HEK293 (cell line): ENCODE measurements at regions not wholly inside any gene's neighbourhood (a gene's known extent, or its start where the extent isn't known, plus 50 kb on each side); places are given as distances from the start of the nearest gene placed in this dataset.

Experiments
- CTCF ChIA-PET: fragments of 350-600 bp; formaldehyde crosslinking; extraction: SDS; loops from one replicate; lab custom pipeline; 2021; ENCODE audit warnings: antibody characterized with exemption; lab: Yijun Ruan, JAX
- POLR2A ChIA-PET: fragments of 300-600 bp; formaldehyde crosslinking; extraction: SDS; loops from one replicate; lab custom pipeline; 2020; ENCODE audit warnings: antibody characterized with exemption, inconsistent platforms; lab: Yijun Ruan, JAX
- H3K27ac ChIP-seq: fragments of 200-500 bp; sonication (Bioruptor generic); 2 replicates; pipeline ENCODE4 v1.5.1; 2014; ENCODE audit warnings: low read depth, low read length, control low read depth, inconsistent platforms; ENCODE audit errors: extremely low read depth
- H3K36me3 ChIP-seq, 2 experiments: fragments of 200-500 bp in 1 of 2; sonication (Bioruptor generic) in 1 of 2; 1 replicate in 1 of 2; 2 replicates in 1 of 2; pipeline ENCODE4 v1.5.1; 2014 to 2017; ENCODE audit warnings: inconsistent platforms in 2 of 2, low read length in 2 of 2; ENCODE audit not compliant: control insufficient read depth in 2 of 2, insufficient read depth in 1 of 2
- H3K4me1 ChIP-seq: fragments of 200-500 bp; sonication (Bioruptor generic); 2 replicates; pipeline ENCODE4 v1.5.1; 2014; ENCODE audit warnings: mild to moderate bottlenecking, low read length, inconsistent platforms; ENCODE audit not compliant: control insufficient read depth, insufficient read depth
- H3K4me3 ChIP-seq: 2 replicates; pipeline ENCODE4 v1.5.1; 2011; ENCODE audit warnings: low read depth, mild to moderate bottlenecking, control low read depth, low read length, moderate library complexity
- H3K9me3 ChIP-seq: fragments of 200-500 bp; sonication (Bioruptor generic); 2 replicates; pipeline ENCODE4 v1.5.1; 2014; ENCODE audit warnings: low read depth, low read length, inconsistent platforms; ENCODE audit not compliant: control insufficient read depth, insufficient read depth
- AEBP2 ChIP-seq: fragments of 450-650 bp; formaldehyde crosslinking; IDR thresholded peaks from 2 replicates; pipeline ENCODE4 v1.5.1; 2016; ENCODE audit warnings: missing biosample characterization, missing genetic modification characterization, borderline replicate concordance
- ATF2 ChIP-seq: fragments of 450-650 bp; formaldehyde crosslinking; IDR thresholded peaks from 2 replicates; pipeline ENCODE4 v1.5.1; 2016; ENCODE audit warnings: missing biosample characterization, missing genetic modification characterization, low read depth
- GLIS1 ChIP-seq: fragments of 450-650 bp; formaldehyde crosslinking; IDR thresholded peaks from 2 replicates; pipeline ENCODE4 v1.5.1; 2016; ENCODE audit warnings: missing biosample characterization, missing genetic modification characterization
- KLF1 ChIP-seq: fragments of 450-650 bp; formaldehyde crosslinking; IDR thresholded peaks from 2 replicates; pipeline ENCODE4 v1.5.1; 2016; ENCODE audit warnings: missing biosample characterization, missing genetic modification characterization
- OSR2 ChIP-seq: fragments of 450-650 bp; formaldehyde crosslinking; IDR thresholded peaks from 2 replicates; pipeline ENCODE4 v1.5.1; 2016; ENCODE audit warnings: missing biosample characterization, missing genetic modification characterization
- ZBTB44 ChIP-seq: fragments of 450-650 bp; IDR thresholded peaks from 2 replicates; pipeline ENCODE4 v1.5.1; 2018; ENCODE audit warnings: missing biosample characterization, mild to moderate bottlenecking, missing genetic modification characterization
- ZFP41 ChIP-seq: fragments of 450-650 bp; formaldehyde crosslinking; IDR thresholded peaks from 2 replicates; pipeline ENCODE4 v1.5.1; 2016; ENCODE audit warnings: missing biosample characterization, missing genetic modification characterization, borderline replicate concordance
- ZNF121 ChIP-seq: fragments of 450-650 bp; formaldehyde crosslinking; IDR thresholded peaks from 2 replicates; pipeline ENCODE4 v1.5.1; 2016; ENCODE audit warnings: missing biosample characterization, missing genetic modification characterization
- ZNF214 ChIP-seq: fragments of 450-650 bp; formaldehyde crosslinking; IDR thresholded peaks from 2 replicates; pipeline ENCODE4 v1.5.1; 2017; ENCODE audit warnings: missing biosample characterization, mild to moderate bottlenecking, missing genetic modification characterization, borderline replicate concordance
- ZNF24 ChIP-seq: fragments of 450-650 bp; formaldehyde crosslinking; IDR thresholded peaks from 2 replicates; pipeline ENCODE4 v1.5.1; 2016; ENCODE audit warnings: missing biosample characterization, missing genetic modification characterization
- ZNF292 ChIP-seq: fragments of 450-650 bp; formaldehyde crosslinking; IDR thresholded peaks from 2 replicates; pipeline ENCODE4 v1.5.1; 2016; ENCODE audit warnings: low read depth, missing biosample characterization, missing genetic modification characterization, borderline replicate concordance
- ZNF350 ChIP-seq: fragments of 450-650 bp; formaldehyde crosslinking; IDR thresholded peaks from 2 replicates; pipeline ENCODE4 v1.5.0; 2017; ENCODE audit warnings: missing biosample characterization, mild to moderate bottlenecking, missing genetic modification characterization
- ZNF580 ChIP-seq: fragments of 450-650 bp; formaldehyde crosslinking; IDR thresholded peaks from 2 replicates; pipeline ENCODE4 v1.5.1; 2016; ENCODE audit warnings: missing biosample characterization, missing genetic modification characterization
- ZNF621 ChIP-seq: fragments of 450-650 bp; formaldehyde crosslinking; IDR thresholded peaks from 2 replicates; pipeline ENCODE4 v1.5.1; 2017; ENCODE audit warnings: missing biosample characterization, missing genetic modification characterization
- ZNF707 ChIP-seq: fragments of 450-650 bp; formaldehyde crosslinking; IDR thresholded peaks from 2 replicates; pipeline ENCODE4 v1.5.1; 2016; ENCODE audit warnings: missing biosample characterization, missing genetic modification characterization
- ZNF776 ChIP-seq: fragments of 450-650 bp; formaldehyde crosslinking; IDR thresholded peaks from 2 replicates; pipeline ENCODE4 v1.5.0; 2017; ENCODE audit warnings: missing biosample characterization, missing genetic modification characterization, borderline replicate concordance
- ZNF777 ChIP-seq: fragments of 450-650 bp; formaldehyde crosslinking; IDR thresholded peaks from 2 replicates; pipeline ENCODE4 v1.5.1; 2017; ENCODE audit warnings: missing biosample characterization, missing genetic modification characterization, borderline replicate concordance
- ZSCAN23 ChIP-seq: fragments of 450-650 bp; formaldehyde crosslinking; IDR thresholded peaks from 2 replicates; pipeline ENCODE4 v1.5.1; 2016; ENCODE audit warnings: missing biosample characterization, missing genetic modification characterization
- TF ChIP-seq, protein P1 (sequence below): fragments of 450-650 bp; formaldehyde crosslinking; IDR thresholded peaks from 2 replicates; pipeline ENCODE4 v1.5.1; 2016; ENCODE audit warnings: missing biosample characterization, missing genetic modification characterization
- TF ChIP-seq, protein P2 (sequence below): fragments of 450-650 bp; formaldehyde crosslinking; IDR thresholded peaks from 2 replicates; pipeline ENCODE4 v1.5.1; 2016; ENCODE audit warnings: missing biosample characterization, missing genetic modification characterization
- TF ChIP-seq, protein P3 (sequence below): fragments of 450-650 bp; formaldehyde crosslinking; IDR thresholded peaks from 2 replicates; pipeline ENCODE4; 2016; ENCODE audit warnings: missing biosample characterization, missing genetic modification characterization

GRCh38 chr5:165393839-165394238 lies 1888.4 kb downstream of the MAT2B start:
- Histone ChIP-seq H3K4me1 (no peaks in the 10 kb centered on the region), H3K36me3 (no peaks in the 10 kb centered on the region), H3K4me3 (no peak overlapping the region), H3K9me3 (no peaks in the 10 kb centered on the region), H3K27ac (no peak overlapping the region)
- ChIA-PET CTCF (no interaction called here), POLR2A (no interaction called here)
- TF ChIP-seq ZFP41 (tag by site-specific recombination) (no peak), OSR2 (tag by site-specific recombination) (no peak), ZNF121 (tag by site-specific recombination) (no peak), ZNF292 (tag by site-specific recombination) (no peak)

DNA sequence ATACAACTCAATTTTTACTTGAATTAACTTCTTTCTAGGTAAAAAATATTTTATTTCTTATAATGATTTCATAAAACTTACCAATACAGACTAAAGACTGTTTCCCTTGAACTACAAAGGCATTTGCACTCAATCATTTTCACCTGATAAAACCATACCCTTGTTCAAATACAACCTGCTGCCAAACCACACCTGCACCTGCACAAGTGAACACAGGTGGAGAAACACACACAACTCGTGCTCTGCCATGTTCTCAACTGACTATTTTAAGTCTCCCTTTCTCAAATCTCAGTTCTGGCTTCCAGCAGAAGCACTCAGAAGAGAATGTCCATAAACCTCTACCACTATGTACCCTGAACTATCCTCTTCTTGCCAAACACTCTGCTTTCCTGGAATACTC lies 1892.1 kb downstream of the MAT2B start:
- H3K27ac ChIP-seq: no peak overlapping the region
- H3K4me3 ChIP-seq: no peak overlapping the region
- ChIA-PET CTCF (no interaction called here), POLR2A (no interaction called here)
- no peaks in the 10 kb centered on the region for H3K4me1 ChIP-seq
- H3K9me3 ChIP-seq: no peaks in the 10 kb centered on the region
- TF ChIP-seq GLIS1: no peak
- TF ChIP-seq, protein P1, sequence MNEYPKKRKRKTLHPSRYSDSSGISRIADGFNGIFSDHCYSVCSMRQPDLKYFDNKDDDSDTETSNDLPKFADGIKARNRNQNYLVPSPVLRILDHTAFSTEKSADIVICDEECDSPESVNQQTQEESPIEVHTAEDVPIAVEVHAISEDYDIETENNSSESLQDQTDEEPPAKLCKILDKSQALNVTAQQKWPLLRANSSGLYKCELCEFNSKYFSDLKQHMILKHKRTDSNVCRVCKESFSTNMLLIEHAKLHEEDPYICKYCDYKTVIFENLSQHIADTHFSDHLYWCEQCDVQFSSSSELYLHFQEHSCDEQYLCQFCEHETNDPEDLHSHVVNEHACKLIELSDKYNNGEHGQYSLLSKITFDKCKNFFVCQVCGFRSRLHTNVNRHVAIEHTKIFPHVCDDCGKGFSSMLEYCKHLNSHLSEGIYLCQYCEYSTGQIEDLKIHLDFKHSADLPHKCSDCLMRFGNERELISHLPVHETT (tag by site-specific recombination): no peak
- TF ChIP-seq ZNF621 (tag by site-specific recombination): no peak
- no peak for TF ChIP-seq ZSCAN23 (tag by site-specific recombination)
- no peak for TF ChIP-seq ZNF214 (tag by site-specific recombination)
- TF ChIP-seq KLF1: no peak
- TF ChIP-seq AEBP2 (tag by site-specific recombination): no peak
- TF ChIP-seq, protein P2, sequence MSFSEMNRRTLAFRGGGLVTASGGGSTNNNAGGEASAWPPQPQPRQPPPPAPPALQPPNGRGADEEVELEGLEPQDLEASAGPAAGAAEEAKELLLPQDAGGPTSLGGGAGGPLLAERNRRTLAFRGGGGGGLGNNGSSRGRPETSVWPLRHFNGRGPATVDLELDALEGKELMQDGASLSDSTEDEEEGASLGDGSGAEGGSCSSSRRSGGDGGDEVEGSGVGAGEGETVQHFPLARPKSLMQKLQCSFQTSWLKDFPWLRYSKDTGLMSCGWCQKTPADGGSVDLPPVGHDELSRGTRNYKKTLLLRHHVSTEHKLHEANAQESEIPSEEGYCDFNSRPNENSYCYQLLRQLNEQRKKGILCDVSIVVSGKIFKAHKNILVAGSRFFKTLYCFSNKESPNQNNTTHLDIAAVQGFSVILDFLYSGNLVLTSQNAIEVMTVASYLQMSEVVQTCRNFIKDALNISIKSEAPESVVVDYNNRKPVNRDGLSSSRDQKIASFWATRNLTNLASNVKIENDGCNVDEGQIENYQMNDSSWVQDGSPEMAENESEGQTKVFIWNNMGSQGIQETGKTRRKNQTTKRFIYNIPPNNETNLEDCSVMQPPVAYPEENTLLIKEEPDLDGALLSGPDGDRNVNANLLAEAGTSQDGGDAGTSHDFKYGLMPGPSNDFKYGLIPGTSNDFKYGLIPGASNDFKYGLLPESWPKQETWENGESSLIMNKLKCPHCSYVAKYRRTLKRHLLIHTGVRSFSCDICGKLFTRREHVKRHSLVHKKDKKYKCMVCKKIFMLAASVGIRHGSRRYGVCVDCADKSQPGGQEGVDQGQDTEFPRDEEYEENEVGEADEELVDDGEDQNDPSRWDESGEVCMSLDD (tag by site-specific recombination): no peak
- TF ChIP-seq OSR2 (tag by site-specific recombination): no peak
- TF ChIP-seq ZNF24: no peak
- no peak for TF ChIP-seq ZNF350 (tag by site-specific recombination)
- H3K36me3 ChIP-seq: no peaks in the 10 kb centered on the region

DNA sequence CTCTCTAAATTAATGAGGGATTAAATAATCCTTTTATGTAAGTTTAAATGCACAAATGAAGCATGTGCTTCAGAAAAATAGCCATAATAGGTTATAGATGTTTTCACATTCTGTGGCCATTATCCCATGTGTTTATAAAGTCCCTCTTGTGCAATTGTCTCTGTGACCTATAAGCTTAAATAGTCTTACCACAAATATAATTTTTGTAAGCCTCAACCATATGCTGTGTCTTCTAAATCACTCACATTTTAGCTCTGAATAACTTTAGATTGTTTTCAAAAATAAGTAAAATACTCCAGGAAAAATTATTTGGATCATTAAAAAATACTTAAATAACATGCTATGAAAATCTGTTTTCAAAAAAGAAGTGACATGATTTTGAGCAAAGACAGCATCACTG lies 1894.7 kb downstream of the MAT2B start:
- ChIA-PET POLR2A (no interaction called here), CTCF (no interaction called here)
- Histone ChIP-seq H3K27ac (no peak overlapping the region), H3K4me1 (no peaks in the 10 kb centered on the region), H3K9me3 (no peaks in the 10 kb centered on the region), H3K36me3 (no peaks in the 10 kb centered on the region), H3K4me3 (no peak overlapping the region)
- no peak for TF ChIP-seq ZNF777 (tag by site-specific recombination)
- TF ChIP-seq ZBTB44: no peak
- no peak for TF ChIP-seq ZNF580 (tag by site-specific recombination)
- TF ChIP-seq ZNF707 (tag by site-specific recombination): no peak
- no peak for TF ChIP-seq ATF2
- TF ChIP-seq, protein P3, sequence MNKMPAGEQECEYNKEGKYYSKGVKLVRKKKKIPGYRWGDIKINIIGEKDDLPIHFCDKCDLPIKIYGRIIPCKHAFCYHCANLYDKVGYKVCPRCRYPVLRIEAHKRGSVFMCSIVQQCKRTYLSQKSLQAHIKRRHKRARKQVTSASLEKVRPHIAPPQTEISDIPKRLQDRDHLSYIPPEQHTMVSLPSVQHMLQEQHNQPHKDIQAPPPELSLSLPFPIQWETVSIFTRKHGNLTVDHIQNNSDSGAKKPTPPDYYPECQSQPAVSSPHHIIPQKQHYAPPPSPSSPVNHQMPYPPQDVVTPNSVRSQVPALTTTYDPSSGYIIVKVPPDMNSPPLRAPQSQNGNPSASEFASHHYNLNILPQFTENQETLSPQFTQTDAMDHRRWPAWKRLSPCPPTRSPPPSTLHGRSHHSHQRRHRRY (tag by site-specific recombination): no peak
- no peak for TF ChIP-seq ZNF776
- TF ChIP-seq ZNF350 (tag by site-specific recombination): no peak
